Calu3 (cell line): ENCODE measurements at regions not wholly inside any gene's neighbourhood (a gene's known extent, or its start where the extent isn't known, plus 50 kb on each side); places are given as distances from the start of the nearest gene placed in this dataset.

Experiments used
- BruUV-seq: library from RNA; stranded (reverse); fragments of 400-500 nt; replicated peaks from 2 replicates; lab custom pipeline; 2021; lab: Mats Ljungman, UMichigan
- CTCF ChIA-PET: fragments of 300-600 bp; sonication (Branson Sonifier 250); formaldehyde crosslinking; loops from one replicate; lab custom pipeline; 2022; ENCODE audit warnings: antibody characterized with exemption; lab: Charles Lee
- DNase-seq: peaks from one replicate; pipeline ENCODE4 v3.0.0; 2022
- H3K27ac Mint-ChIP-seq: one replicate; pipeline ENCODE4 v1.8.0; 2022; ENCODE audit warnings: mixed read lengths; ENCODE audit not compliant: unreplicated experiment
- H3K27me3 Mint-ChIP-seq: one replicate; pipeline ENCODE4 v1.8.0; 2022; ENCODE audit warnings: mixed read lengths; ENCODE audit not compliant: unreplicated experiment
- H3K36me3 Mint-ChIP-seq: one replicate; pipeline ENCODE4 v1.8.0; 2022; ENCODE audit warnings: mild to moderate bottlenecking, moderate library complexity, mixed read lengths; ENCODE audit not compliant: insufficient read depth, unreplicated experiment
- H3K4me1 Mint-ChIP-seq: one replicate; pipeline ENCODE4 v1.8.0; 2022; ENCODE audit warnings: mild to moderate bottlenecking, low read depth, mixed read lengths; ENCODE audit not compliant: unreplicated experiment
- H3K4me3 Mint-ChIP-seq: one replicate; pipeline ENCODE4 v1.8.0; 2022; ENCODE audit warnings: mild to moderate bottlenecking, low read depth, moderate library complexity, mixed read lengths; ENCODE audit not compliant: unreplicated experiment
- H3K9me3 Mint-ChIP-seq: one replicate; pipeline ENCODE4 v1.8.0; 2022; ENCODE audit warnings: low read depth, mixed read lengths; ENCODE audit not compliant: unreplicated experiment
- intact Hi-C: fragments of 100-400 bp; cut with micrococcal nuclease; formaldehyde crosslinking; loops from one replicate; pipeline ENCODE4 v1.10.0; 2022; ENCODE audit not compliant: unreplicated experiment
- TF ChIP-seq, protein P1 (sequence below): fragments of 200-600 bp; IDR thresholded peaks from one replicate; pipeline ENCODE4 v1.8.0; 2022; ENCODE audit warnings: antibody characterized with exemption; ENCODE audit not compliant: unreplicated experiment

DNA sequence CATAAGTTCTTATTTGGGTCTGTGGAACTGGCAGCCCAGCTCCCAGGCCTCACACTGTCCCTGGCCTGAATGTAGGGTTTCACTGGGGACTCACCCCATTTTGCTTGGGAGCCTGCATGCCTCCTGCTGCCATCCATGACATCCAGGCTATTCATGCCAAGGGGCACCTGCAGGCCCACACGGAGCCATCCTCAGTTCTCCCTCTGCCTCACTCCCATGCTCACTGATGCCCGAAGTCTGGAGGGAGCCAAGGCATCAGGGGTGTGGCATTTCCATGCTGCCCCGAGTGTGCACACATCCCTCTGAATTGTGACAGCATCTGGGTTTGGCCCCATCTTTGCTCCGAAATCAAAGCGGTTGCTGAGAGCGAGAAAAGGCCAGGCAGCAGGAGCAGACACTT, 67.4 kb upstream of the ZNF804A start:
- H3K4me3 Mint-ChIP-seq, result no peak overlapping the region
- no peak overlapping the region for H3K27ac Mint-ChIP-seq

GRCh38 chr2:184532551-184532950, 65.8 kb upstream of the ZNF804A start:
- Mint-ChIP-seq H3K27me3 (no peaks in the 10 kb centered on the region), H3K4me3 (no peak overlapping the region), H3K27ac (no peak overlapping the region), H3K4me1 (no peaks in the 10 kb centered on the region), H3K9me3 (peaks cover 2% of the 10 kb centered on the region), H3K36me3 (no peaks in the 10 kb centered on the region)
- TF ChIP-seq, protein P1, sequence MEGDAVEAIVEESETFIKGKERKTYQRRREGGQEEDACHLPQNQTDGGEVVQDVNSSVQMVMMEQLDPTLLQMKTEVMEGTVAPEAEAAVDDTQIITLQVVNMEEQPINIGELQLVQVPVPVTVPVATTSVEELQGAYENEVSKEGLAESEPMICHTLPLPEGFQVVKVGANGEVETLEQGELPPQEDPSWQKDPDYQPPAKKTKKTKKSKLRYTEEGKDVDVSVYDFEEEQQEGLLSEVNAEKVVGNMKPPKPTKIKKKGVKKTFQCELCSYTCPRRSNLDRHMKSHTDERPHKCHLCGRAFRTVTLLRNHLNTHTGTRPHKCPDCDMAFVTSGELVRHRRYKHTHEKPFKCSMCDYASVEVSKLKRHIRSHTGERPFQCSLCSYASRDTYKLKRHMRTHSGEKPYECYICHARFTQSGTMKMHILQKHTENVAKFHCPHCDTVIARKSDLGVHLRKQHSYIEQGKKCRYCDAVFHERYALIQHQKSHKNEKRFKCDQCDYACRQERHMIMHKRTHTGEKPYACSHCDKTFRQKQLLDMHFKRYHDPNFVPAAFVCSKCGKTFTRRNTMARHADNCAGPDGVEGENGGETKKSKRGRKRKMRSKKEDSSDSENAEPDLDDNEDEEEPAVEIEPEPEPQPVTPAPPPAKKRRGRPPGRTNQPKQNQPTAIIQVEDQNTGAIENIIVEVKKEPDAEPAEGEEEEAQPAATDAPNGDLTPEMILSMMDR, result no peak
- CTCF ChIA-PET, result no interaction called here
- BruUV-seq, result no TSS peak
- intact Hi-C loops, result no loop called here
- DNase-seq, result no peak

More for the DNA sequence above, 67.4 kb upstream of the ZNF804A start:
- TF ChIP-seq, protein P1, result no peak
- CTCF ChIA-PET, result no interaction called here
- no peaks in the 10 kb centered on the region for H3K36me3 Mint-ChIP-seq
- H3K9me3 Mint-ChIP-seq, result peaks cover 2% of the 10 kb centered on the region
- no peak for DNase-seq
- H3K27me3 Mint-ChIP-seq, result no peaks in the 10 kb centered on the region
- intact Hi-C loops, result no loop called here
- BruUV-seq, result no TSS peak
- no peaks in the 10 kb centered on the region for H3K4me1 Mint-ChIP-seq

- CTCF ChIA-PET, result no interaction called here
- BruUV-seq, result no TSS peak
- TF ChIP-seq, protein P1, result no peak
- Mint-ChIP-seq H3K4me1 (no peaks in the 10 kb centered on the region), H3K4me3 (no peak overlapping the region), H3K27ac (no peak overlapping the region), H3K9me3 (no peaks in the 10 kb centered on the region), H3K36me3 (no peaks in the 10 kb centered on the region), H3K27me3 (no peaks in the 10 kb centered on the region)
- intact Hi-C loops, result no loop called here
- DNase-seq, result no peak
These were observed 63.3 kb upstream of the ZNF804A start for GRCh38 chr2:184534986-184535385.

- CTCF ChIA-PET, result interaction anchor here (0.6 kb wide), 1 partner anchor 163 kb away, joined by 3 read pairs; no protein-coding TSS in a partner anchor
- H3K4me1 Mint-ChIP-seq, result no peaks in the 10 kb centered on the region
- no TSS peak for BruUV-seq
- intact Hi-C loops, result no loop called here
- H3K27me3 Mint-ChIP-seq, result no peaks in the 10 kb centered on the region
- H3K4me3 Mint-ChIP-seq, result no peak overlapping the region
- H3K9me3 Mint-ChIP-seq, result no peaks in the 10 kb centered on the region
- DNase-seq, result no peak
- H3K27ac Mint-ChIP-seq, result no peak overlapping the region
- no peaks in the 10 kb centered on the region for H3K36me3 Mint-ChIP-seq
- TF ChIP-seq, protein P1, result no peak
These were observed 58.0 kb upstream of the ZNF804A start for GRCh38 chr2:184540246-184540789.
